ENCODE measurements at regions not wholly inside any gene's neighbourhood (a gene's known extent, or its start where the extent isn't known, plus 50 kb on each side); places are given as distances from the start of the nearest gene placed in this dataset.

- Mint-ChIP-seq H3K4me1 (no peaks in the 10 kb centered on the region), H3K27ac (no peak overlapping the region), H3K27me3 (peaks cover 12% of the 10 kb centered on the region), H3K36me3 (no peaks in the 10 kb centered on the region), H3K9me3 (peaks cover 4% of the 10 kb centered on the region), H3K4me3 (no peak overlapping the region)
- no peak for DNase-seq
- CTCF ChIA-PET: no interaction called here
Measured at GRCh38 chr14:101151226-101151926, 247.9 kb upstream of the RTL1 start.

GRCh38 chr14:101151927-101152305 is 248.4 kb upstream of the RTL1 start:
- peaks cover 4% of the 10 kb centered on the region for H3K9me3 Mint-ChIP-seq
- CTCF ChIA-PET: no interaction called here
- H3K36me3 Mint-ChIP-seq: no peaks in the 10 kb centered on the region
- DNase-seq: no peak
- no peak overlapping the region for H3K27ac Mint-ChIP-seq
- peaks cover 12% of the 10 kb centered on the region for H3K27me3 Mint-ChIP-seq
- no peak overlapping the region for H3K4me3 Mint-ChIP-seq
- no peaks in the 10 kb centered on the region for H3K4me1 Mint-ChIP-seq

GRCh38 chr14:101152855-101153254 is 249.3 kb upstream of the RTL1 start:
- Mint-ChIP-seq H3K27ac (no peak overlapping the region), H3K9me3 (peaks cover 3% of the 10 kb centered on the region), H3K36me3 (no peaks in the 10 kb centered on the region), H3K4me3 (no peak overlapping the region), H3K27me3 (peaks cover 12% of the 10 kb centered on the region), H3K4me1 (no peaks in the 10 kb centered on the region)
- no peak for DNase-seq
- CTCF ChIA-PET: no interaction called here

GRCh38 chr14:101153691-101154090 is 250.2 kb upstream of the RTL1 start:
- no peak for DNase-seq
- no peaks in the 10 kb centered on the region for H3K9me3 Mint-ChIP-seq

GRCh38 chr14:101155575-101155974 is 252.1 kb upstream of the RTL1 start:
- Mint-ChIP-seq H3K4me1 (no peaks in the 10 kb centered on the region), H3K4me3 (no peak overlapping the region), H3K36me3 (no peaks in the 10 kb centered on the region), H3K27me3 (peaks cover 8% of the 10 kb centered on the region), H3K9me3 (no peaks in the 10 kb centered on the region), H3K27ac (no peak overlapping the region)
- no peak for DNase-seq
- CTCF ChIA-PET: no interaction called here

More at GRCh38 chr14:101153691-101154090, 250.2 kb upstream of the RTL1 start:
- no peaks in the 10 kb centered on the region for H3K36me3 Mint-ChIP-seq
- peaks cover 12% of the 10 kb centered on the region for H3K27me3 Mint-ChIP-seq
- CTCF ChIA-PET: interaction anchor here (0.7 kb wide), 1 partner anchor 345 kb away, joined by 3 read pairs; no protein-coding TSS in a partner anchor
- no peak overlapping the region for H3K4me3 Mint-ChIP-seq
- no peaks in the 10 kb centered on the region for H3K4me1 Mint-ChIP-seq
- H3K27ac Mint-ChIP-seq: no peak overlapping the region

GRCh38 chr14:101167428-101167827 is 263.9 kb upstream of the RTL1 start:
- no peaks in the 10 kb centered on the region for H3K4me1 Mint-ChIP-seq
- peaks cover 19% of the 10 kb centered on the region for H3K9me3 Mint-ChIP-seq
- CTCF ChIA-PET: no interaction called here
- no peak for DNase-seq
- H3K4me3 Mint-ChIP-seq: no peak overlapping the region
- H3K36me3 Mint-ChIP-seq: no peaks in the 10 kb centered on the region
- no peaks in the 10 kb centered on the region for H3K27me3 Mint-ChIP-seq
- H3K27ac Mint-ChIP-seq: no peak overlapping the region

- DNase-seq: no peak
- CTCF ChIA-PET: interaction anchor here (0.7 kb wide), 1 partner anchor 209 kb away, joined by 3 read pairs; no protein-coding TSS in a partner anchor
- Mint-ChIP-seq H3K9me3 (peaks cover 19% of the 10 kb centered on the region), H3K27ac (no peak overlapping the region), H3K36me3 (no peaks in the 10 kb centered on the region), H3K4me1 (no peaks in the 10 kb centered on the region), H3K4me3 (no peak overlapping the region), H3K27me3 (no peaks in the 10 kb centered on the region)
Measured at GRCh38 chr14:101169267-101169666, 265.7 kb upstream of the RTL1 start.

GRCh38 chr14:101171650-101172049 is 268.1 kb upstream of the RTL1 start:
- Mint-ChIP-seq H3K4me1 (no peaks in the 10 kb centered on the region), H3K36me3 (no peaks in the 10 kb centered on the region), H3K9me3 (peaks cover 17% of the 10 kb centered on the region), H3K4me3 (no peak overlapping the region), H3K27ac (no peak overlapping the region), H3K27me3 (no peaks in the 10 kb centered on the region)
- CTCF ChIA-PET: no interaction called here
- DNase-seq: no peak

GRCh38 chr14:101173698-101174521 is 270.4 kb upstream of the RTL1 start:
- Mint-ChIP-seq H3K27ac (no peak overlapping the region), H3K4me3 (no peak overlapping the region), H3K4me1 (no peaks in the 10 kb centered on the region), H3K9me3 (peaks cover 4% of the 10 kb centered on the region), H3K36me3 (no peaks in the 10 kb centered on the region), H3K27me3 (no peaks in the 10 kb centered on the region)
- CTCF ChIA-PET: no interaction called here
- no peak for DNase-seq

GRCh38 chr14:101174522-101174838 is 271.0 kb upstream of the RTL1 start:
- no peak overlapping the region for H3K27ac Mint-ChIP-seq
- no peaks in the 10 kb centered on the region for H3K4me1 Mint-ChIP-seq

GRCh38 chr14:101174980-101175606 is 271.6 kb upstream of the RTL1 start:
- CTCF ChIA-PET: no interaction called here
- Mint-ChIP-seq H3K4me1 (no peaks in the 10 kb centered on the region), H3K27me3 (no peaks in the 10 kb centered on the region), H3K36me3 (no peaks in the 10 kb centered on the region), H3K4me3 (no peak overlapping the region), H3K9me3 (peaks cover 4% of the 10 kb centered on the region), H3K27ac (no peak overlapping the region)
- DNase-seq: no peak

More at GRCh38 chr14:101174522-101174838, 271.0 kb upstream of the RTL1 start:
- Mint-ChIP-seq H3K27me3 (no peaks in the 10 kb centered on the region), H3K9me3 (peaks cover 4% of the 10 kb centered on the region), H3K4me3 (no peak overlapping the region), H3K36me3 (no peaks in the 10 kb centered on the region)
- no peak for DNase-seq
- CTCF ChIA-PET: no interaction called here

GRCh38 chr14:101175731-101176534 is 272.4 kb upstream of the RTL1 start:
- no peak for DNase-seq
- no peaks in the 10 kb centered on the region for H3K36me3 Mint-ChIP-seq
- H3K4me1 Mint-ChIP-seq: no peaks in the 10 kb centered on the region
- H3K4me3 Mint-ChIP-seq: no peak overlapping the region
- peaks cover 4% of the 10 kb centered on the region for H3K9me3 Mint-ChIP-seq
- H3K27me3 Mint-ChIP-seq: no peaks in the 10 kb centered on the region
- H3K27ac Mint-ChIP-seq: no peak overlapping the region
- CTCF ChIA-PET: no interaction called here

GRCh38 chr14:101176535-101177205 is 273.1 kb upstream of the RTL1 start:
- no peak for DNase-seq
- H3K9me3 Mint-ChIP-seq: no peaks in the 10 kb centered on the region
- H3K36me3 Mint-ChIP-seq: no peaks in the 10 kb centered on the region
- H3K27ac Mint-ChIP-seq: no peak overlapping the region
- no peaks in the 10 kb centered on the region for H3K27me3 Mint-ChIP-seq
- CTCF ChIA-PET: no interaction called here
- no peak overlapping the region for H3K4me3 Mint-ChIP-seq
- H3K4me1 Mint-ChIP-seq: no peaks in the 10 kb centered on the region
